ENCODE measurements at regions not wholly inside any gene's neighbourhood (a gene's known extent, or its start where the extent isn't known, plus 50 kb on each side); places are given as distances from the start of the nearest gene placed in this dataset.
"Not testable (repeated sequence)": the region's sequence is repeated elsewhere in the genome, so short reads cannot be mapped to it uniquely, and the experiment has no call there.

DNA sequence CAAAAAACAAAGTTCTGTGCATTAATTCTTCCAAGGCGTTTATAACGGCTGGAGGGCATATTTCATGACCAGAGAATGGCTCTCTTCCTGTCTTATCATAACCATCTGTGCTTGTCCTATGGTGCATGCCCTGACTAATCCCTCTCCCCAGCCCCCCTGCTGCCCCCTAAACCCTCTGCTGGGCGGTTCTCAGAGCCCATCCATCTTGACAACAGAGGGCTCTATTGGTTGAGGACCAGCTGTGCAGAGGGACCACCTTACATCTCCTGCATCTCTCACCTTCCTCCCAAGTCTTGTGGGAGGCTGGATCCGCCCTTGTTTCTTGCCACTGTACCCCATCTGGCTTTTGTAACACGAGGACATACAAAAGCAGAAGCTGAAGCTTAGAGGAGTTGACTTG, 282.1 kb downstream of the MIAT start:
- no peak for DNase-seq

DNA sequence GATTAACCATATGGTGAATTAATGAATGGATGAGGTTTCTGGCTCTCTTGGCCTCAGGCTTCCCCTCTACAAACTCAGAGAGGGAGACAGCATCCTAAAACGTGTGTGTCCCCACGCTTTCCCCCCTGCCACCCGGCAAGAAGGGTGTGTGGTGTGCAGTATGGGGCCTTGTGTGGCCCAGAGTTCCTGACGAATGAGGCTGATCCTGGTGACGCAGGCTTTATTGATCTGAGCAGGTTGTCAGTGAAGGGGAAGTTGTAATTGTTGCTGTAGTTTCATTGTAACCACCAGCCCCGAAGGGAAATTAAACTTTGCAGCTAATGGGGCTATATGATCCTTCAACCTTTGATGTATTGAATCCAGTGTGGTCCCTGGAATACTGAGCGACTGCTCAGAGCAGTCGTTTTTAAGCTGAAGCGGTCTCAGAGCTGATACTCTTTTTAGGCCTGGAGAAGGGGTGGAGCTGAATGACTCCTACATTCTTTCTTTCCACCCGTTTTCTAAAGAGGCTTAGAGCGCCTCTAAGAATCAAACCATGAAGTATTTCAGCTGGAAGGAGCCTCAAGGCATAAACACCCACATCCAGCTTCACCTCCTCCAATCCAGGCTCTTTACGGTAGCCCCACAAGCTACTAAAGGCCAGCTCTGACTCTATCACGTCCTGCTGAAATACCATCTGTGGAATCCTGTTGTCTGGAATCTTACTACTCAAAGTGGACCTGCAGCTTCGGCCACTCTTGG, 284.7 kb downstream of the MIAT start:
- DNase-seq = no peak

DNA sequence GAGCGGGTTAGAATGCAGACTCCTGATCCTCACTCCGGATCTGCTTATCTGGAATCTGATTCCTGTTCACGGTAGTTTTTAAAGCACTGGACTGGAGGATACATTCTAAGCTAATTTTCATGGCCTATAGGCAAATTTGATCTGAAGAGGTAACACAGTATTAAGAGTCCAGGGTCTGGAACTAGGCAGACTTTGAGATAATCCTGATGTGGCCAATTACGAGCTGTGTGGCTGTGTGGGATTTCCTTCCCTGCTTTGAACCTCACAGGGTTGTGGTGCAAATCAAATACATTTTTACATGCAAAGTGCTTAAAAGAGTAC, 285.2 kb downstream of the MIAT start:
- no peak for DNase-seq

GRCh38 chr22:26945565-26945964, 288.2 kb downstream of the MIAT start:
- DNase-seq = no peak

DNA sequence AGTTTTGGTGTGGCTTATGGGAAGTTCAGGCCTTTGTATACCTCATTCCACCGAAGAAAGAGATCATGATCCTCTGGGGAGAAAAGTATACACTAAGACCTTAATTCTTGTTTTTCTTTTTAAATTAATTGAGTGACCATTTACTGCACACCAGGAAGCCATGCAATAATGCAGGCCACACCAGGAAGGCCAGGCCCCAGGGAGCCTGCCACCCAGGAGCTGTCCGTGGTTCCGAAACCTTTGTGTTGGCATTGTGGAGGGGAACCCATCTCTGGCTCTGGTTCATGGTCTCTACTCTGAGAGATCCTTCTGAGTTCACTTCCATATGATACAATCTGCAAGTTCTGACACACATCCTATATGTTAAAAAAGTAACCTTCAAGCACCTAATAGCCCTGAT, 291.8 kb downstream of the MIAT start:
- no peak for DNase-seq

DNA sequence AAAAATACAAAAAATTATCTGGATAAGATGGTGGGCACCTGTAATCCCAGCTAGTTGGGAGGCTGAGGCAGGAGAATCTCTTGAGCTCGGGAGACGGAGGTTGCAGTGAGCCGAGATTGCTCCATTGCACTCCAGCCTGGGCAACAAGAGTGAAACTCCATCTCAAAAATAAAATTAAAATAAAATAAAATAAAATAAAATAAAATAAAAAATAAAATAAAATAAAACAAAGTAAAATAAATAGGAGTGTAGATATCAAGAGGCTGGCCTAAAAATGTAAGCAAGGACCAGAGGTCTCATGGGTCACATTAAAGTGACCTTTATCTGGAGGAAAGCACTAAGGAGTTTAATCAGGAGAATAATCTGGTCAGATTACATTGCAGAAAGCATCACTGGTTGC, 293.8 kb downstream of the MIAT start:
- not testable (repeated sequence) for DNase-seq

- DNase-seq = no peak
These were observed 294.6 kb downstream of the MIAT start for GRCh38 chr22:26952004-26952403.

GRCh38 chr22:26952451-26953011, 295.1 kb downstream of the MIAT start:
- DNase-seq = no peak

DNA sequence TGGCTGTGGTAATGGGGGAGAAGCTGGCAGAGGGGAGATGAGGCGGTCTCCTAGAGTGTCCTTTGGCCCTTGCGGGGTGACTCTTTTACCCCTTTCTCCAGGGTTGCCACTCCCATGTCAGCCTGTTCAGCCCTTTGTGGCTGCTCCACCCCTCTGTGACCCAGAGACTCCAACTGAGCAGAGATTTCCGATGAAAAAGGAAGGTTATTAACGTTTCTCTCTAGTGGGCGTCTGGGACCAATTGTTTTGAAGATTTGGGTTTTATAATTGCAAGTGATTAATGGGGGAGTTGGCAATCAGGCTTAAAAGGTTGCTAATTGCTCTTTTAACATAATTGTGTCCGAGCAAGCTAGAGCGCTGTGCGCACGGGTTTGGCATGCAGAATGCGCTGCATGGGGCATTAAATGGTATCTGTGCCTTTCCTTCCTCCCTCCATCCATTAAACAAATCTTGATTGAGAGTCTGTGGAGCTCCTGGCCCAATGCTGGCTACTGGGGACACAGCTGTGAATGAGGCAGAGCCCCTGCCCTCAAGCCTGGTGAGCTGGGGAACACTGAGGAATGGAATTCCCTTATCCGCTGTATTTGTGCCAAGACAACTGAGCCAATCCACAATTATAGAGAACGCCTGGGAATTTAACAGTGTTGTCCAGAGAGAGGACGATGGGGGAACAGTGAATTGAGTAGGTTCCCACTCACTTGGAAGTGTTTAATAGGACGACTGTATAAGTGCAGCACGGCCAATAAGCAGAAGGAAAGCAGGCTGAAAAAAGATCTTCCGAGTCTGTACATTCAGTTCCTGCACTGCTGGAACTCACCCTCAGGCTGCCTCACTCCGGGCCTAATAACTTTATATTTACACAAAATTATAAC, 295.9 kb downstream of the MIAT start:
- DNase-seq = no peak

- DNase-seq = no peak
These were observed 299.0 kb downstream of the MIAT start for GRCh38 chr22:26956371-26956770.

DNA sequence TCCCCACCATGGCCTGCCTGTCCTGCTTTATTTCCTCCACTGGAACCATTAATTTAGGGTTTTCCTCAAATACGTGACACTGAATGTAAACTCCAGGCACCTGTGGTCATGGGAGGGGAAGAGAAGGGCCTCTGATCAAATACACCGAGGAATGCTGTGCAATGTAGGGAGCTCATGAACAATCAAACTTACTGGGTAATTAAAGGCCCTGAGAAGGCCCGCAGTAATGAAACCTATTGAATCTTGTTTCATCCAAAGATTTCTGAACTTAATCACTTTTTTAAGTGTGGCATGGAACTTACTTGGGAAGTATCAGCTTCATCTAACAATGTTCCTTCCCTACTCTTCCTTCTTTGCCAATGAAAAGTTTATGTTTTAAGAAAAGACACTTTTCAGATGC, 299.8 kb downstream of the MIAT start:
- DNase-seq = no peak

DNA sequence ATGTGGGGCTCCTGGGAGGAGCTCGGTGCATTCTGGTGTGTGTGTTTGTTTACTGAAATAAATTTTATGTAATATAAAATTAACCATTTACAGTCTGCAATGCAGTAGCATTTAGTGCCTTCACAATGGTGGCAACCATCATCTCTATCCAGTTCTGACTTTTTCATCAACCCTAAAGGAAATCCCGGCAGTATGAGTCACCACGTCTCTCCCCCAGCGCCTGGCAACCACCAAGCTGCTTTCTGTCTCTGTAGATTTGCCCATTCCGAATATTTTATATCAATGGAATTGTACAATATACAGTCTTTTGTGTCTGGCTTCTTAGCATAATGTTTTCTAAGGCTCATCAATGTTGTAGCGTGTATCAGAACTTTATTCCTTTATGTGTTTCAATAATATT, 300.5 kb downstream of the MIAT start:
- DNase-seq = no peak

GRCh38 chr22:26958378-26958777, 301.0 kb downstream of the MIAT start:
- DNase-seq = no peak

GRCh38 chr22:26964642-26965041, 307.3 kb downstream of the MIAT start:
- DNase-seq = no peak

DNA sequence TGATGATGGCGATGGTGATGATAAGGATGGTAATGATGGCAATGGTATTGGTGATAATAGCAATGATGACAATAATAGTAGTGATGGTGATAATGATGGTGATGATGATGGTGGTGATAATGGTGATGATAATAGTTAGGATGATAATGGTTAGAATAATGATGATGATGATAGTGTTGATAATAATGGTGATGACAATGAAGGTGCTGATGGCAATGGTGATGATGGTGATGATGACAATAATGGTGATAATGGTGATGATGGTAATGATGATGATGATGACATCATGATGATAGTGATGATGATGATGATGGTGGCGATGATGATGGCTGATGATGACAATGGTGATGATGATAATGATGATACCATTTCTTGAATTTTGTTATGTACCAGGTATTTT, 309.9 kb downstream of the MIAT start:
- no peak for DNase-seq

DNA sequence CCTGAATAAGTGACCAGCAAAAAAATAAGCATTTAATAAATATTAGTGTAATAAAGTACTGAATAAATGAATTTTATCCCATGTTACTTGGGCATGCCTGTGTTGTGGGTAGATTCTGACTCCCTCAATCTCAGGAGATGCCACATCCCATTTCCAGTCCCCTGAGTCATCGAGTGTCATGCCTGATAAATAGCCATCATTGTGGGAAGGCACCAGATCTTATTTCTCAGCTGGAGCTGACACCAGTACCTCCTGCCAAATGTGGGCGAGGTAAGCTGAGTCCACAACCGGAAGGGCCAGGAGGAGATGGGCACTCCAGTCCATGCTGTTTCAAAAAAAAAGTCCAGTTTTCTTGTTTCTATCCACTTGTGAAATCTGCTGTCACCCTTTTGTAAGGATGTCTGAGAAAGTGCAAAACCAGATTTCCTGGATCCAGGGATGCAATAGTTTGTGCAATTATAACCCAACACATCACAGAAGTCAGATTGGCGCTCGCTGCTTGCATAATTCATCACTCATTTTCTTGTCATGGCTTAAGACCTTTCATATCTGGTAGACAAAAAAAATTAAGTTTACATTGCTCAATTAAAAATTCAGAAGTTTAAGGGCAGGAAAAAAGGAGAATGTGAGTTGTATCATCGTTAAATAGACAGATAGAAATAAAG, 311.6 kb downstream of the MIAT start:
- no peak for DNase-seq

- no peak for DNase-seq
These were observed 313.5 kb downstream of the MIAT start for GRCh38 chr22:26970809-26971394.

GRCh38 chr22:26972286-26972685, 314.9 kb downstream of the MIAT start:
- DNase-seq = no peak

- DNase-seq = not testable (repeated sequence)
These were observed 315.5 kb downstream of the MIAT start for GRCh38 chr22:26972915-26973314.

DNA sequence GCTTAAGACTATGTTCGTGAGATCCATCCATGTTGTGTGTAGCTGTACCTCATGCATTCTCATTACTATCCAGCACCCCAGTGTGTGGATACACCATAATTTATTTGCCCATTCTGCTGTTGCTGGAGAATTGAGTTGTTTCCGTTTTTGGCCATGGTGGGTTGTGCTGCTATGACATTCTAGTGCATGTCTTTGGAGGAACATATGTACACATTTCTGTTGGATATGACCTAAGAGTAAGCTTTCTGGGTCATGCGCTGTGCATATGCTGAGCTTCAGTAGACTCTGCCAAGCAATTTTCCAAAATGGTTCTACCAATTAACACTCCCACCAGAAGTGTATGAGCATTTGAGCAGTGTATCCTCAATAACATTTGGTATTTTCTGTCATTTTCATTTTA, 316.6 kb downstream of the MIAT start:
- no peak for DNase-seq

DNA sequence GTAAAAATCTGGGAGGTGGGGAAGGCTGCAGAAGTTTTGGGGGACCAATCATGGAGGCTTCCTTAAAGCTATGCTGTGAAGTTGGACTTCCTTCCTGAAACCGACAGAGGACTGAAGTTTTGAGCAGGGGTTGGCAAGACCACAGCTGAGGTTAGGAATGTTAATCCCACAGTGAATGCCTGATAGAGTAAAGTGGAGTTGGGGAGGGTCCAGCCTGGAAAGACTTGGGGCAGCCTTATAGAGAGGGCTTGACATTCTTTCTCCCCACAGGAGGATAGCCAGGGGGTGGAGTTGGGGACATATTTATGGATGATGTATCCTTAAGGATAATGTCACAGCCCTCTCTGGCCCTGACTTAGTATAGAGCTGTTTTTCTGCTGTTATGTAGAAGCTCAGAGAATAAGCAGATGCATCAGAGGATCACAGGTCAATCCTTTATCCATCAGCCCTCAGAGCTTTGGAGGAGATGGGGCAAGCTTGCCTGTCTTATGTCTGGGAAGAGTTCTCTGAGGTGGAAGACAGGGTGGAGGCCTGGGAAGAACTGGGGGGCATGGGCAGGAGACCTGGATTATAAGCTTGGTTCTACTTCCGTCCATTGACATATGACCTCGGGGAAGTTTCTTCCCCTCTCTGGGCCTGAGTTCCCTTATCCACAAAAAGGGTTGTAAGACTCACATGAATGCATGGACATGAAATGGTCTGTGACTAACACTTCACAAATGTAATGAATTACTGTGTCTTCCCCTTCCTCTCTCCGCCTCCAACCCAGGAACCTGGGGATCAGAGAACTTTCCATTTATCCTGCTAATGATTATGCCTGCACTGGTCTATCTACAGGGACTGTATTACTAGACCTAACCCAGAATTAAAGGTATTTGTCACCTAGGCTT, 317.8 kb downstream of the MIAT start:
- no peak for DNase-seq

DNA sequence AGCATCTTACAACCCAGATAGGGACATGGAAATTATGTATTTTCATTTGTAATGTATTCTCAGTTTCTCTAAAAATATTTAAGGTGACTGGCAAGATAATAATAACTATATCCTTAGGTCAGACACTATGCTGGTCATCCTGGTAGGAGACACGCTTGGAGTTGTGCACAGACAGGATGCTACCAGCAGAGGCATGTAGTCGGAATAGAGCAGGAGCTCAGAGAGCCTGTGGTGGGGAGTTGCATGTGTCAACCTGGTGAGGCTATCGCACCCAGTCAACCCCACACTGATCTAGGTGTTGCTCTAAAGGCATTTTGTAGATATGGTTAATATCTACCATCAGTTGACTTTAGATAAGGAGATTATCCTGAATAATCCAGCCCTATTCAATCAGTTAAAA, 318.5 kb downstream of the MIAT start:
- DNase-seq = no peak

Data from activated naive CD4-positive, alpha-beta T cell treated with Interleukin-2 at 50 U/mL for 16 hours (primary cell).